SK-N-MC (cell line): ENCODE measurements at regions not wholly inside any gene's neighbourhood (a gene's known extent, or its start where the extent isn't known, plus 50 kb on each side); places are given as distances from the start of the nearest gene placed in this dataset.

Source experiments
- EZH2 ChIP-seq: fragments of 200-600 bp; sonication (generic); IDR thresholded peaks from one replicate; pipeline ENCODE4 v1.6.1; 2017; ENCODE audit warnings: antibody characterized with exemption
- FOXP2 ChIP-seq: optimal IDR thresholded peaks from 2 replicates; pipeline ENCODE3; 2011; ENCODE audit warnings: mild to moderate bottlenecking, moderate library complexity; ENCODE audit not compliant: insufficient read depth; ENCODE audit errors: extremely low read length, control extremely low read depth
- POLR2AphosphoS5 ChIP-seq: IDR thresholded peaks from 2 replicates; pipeline ENCODE4 v1.6.1; 2012; ENCODE audit warnings: mild to moderate bottlenecking, low read depth, low read length, borderline replicate concordance

GRCh38 chr11:79953629-79954028 lies 512.8 kb upstream of the TENM4 start:
- no peak for TF ChIP-seq EZH2
- TF ChIP-seq POLR2AphosphoS5: no peak
- no peak for TF ChIP-seq FOXP2
